Right forelimb (tissue), 1 donor: ENCODE measurements at regions not wholly inside any gene's neighbourhood (a gene's known extent, or its start where the extent isn't known, plus 50 kb on each side); places are given as distances from the start of the nearest gene placed in this dataset.

ENCODE experiments used
- DNase-seq: peaks from one replicate; pipeline ENCODE4 v3.0.0-alpha.2; 2018

GRCh38 chrX:9196961-9197640, 163.2 kb upstream of the FAM9B start:
- no peak for DNase-seq

- no peak for DNase-seq
Observed at GRCh38 chrX:9204560-9204959, 170.6 kb upstream of the FAM9B start.

- DNase-seq = no peak
Observed at GRCh38 chrX:9205599-9206223, 171.8 kb upstream of the FAM9B start.

GRCh38 chrX:9207142-9207541, 173.2 kb upstream of the FAM9B start:
- no peak for DNase-seq

GRCh38 chrX:9211269-9211668, 177.3 kb upstream of the FAM9B start:
- no peak for DNase-seq

GRCh38 chrX:9221781-9222180, 187.9 kb upstream of the FAM9B start:
- no peak for DNase-seq

- DNase-seq = no peak
Observed at GRCh38 chrX:9222299-9222698, 188.4 kb upstream of the FAM9B start.

GRCh38 chrX:9227276-9227675, 193.3 kb upstream of the FAM9B start:
- no peak for DNase-seq

GRCh38 chrX:9231491-9231890, 197.6 kb upstream of the FAM9B start:
- DNase-seq = no peak

GRCh38 chrX:9233141-9233540, 199.2 kb upstream of the FAM9B start:
- DNase-seq = no peak

- no peak for DNase-seq
Observed at GRCh38 chrX:9234315-9234714, 200.4 kb upstream of the FAM9B start.

GRCh38 chrX:9235722-9236121, 201.8 kb upstream of the FAM9B start:
- DNase-seq = no peak

- no peak for DNase-seq
Observed at GRCh38 chrX:9240956-9241355, 207.0 kb upstream of the FAM9B start.

GRCh38 chrX:9241427-9241826, 207.5 kb upstream of the FAM9B start:
- DNase-seq = no peak

GRCh38 chrX:9249051-9249846, 215.3 kb upstream of the FAM9B start:
- no peak for DNase-seq

- DNase-seq = no peak
Observed at GRCh38 chrX:9252182-9252581, 212.7 kb upstream of the TBL1X start.

- DNase-seq = no peak
Observed at GRCh38 chrX:9253211-9253610, 211.6 kb upstream of the TBL1X start.

- no peak for DNase-seq
Observed at GRCh38 chrX:9257718-9258420, 207.0 kb upstream of the TBL1X start.

- no peak for DNase-seq
Observed at GRCh38 chrX:9258421-9259104, 206.3 kb upstream of the TBL1X start.

GRCh38 chrX:9260603-9261002, 204.3 kb upstream of the TBL1X start:
- no peak for DNase-seq

GRCh38 chrX:9267415-9267814, 197.4 kb upstream of the TBL1X start:
- no peak for DNase-seq

- no peak for DNase-seq
Observed at GRCh38 chrX:9269134-9269533, 195.7 kb upstream of the TBL1X start.
